ENCODE measurements at regions not wholly inside any gene's neighbourhood (a gene's known extent, or its start where the extent isn't known, plus 50 kb on each side); places are given as distances from the start of the nearest gene placed in this dataset.
"Not testable (repeated sequence)": the region's sequence is repeated elsewhere in the genome, so short reads cannot be mapped to it uniquely, and the experiment has no call there.

- not testable (repeated sequence) for H3K9ac ChIP-seq (ENCODE audit: low read depth, low read length); H3K4me1 ChIP-seq (ENCODE audit: insufficient read depth, low read length); H3K27me3 ChIP-seq (ENCODE audit: insufficient read depth, low read length); H3K36me3 ChIP-seq (ENCODE audit: insufficient read depth, low read length); H3K4me3 ChIP-seq (ENCODE audit: low read length); H3K27ac ChIP-seq (ENCODE audit: low read depth, low read length); H3K9me3 ChIP-seq (ENCODE audit: insufficient read depth, low read depth, low read length)
- WGBS = no CpG with 5 or more reads among the region's 1 CpG
Observed at GRCh38 chr5:21336478-21336877, 1348.5 kb upstream of the CDH18 start.

- not testable (repeated sequence) for H3K4me1 ChIP-seq (ENCODE audit: insufficient read depth, low read length); H3K4me3 ChIP-seq (ENCODE audit: low read length); H3K9ac ChIP-seq (ENCODE audit: low read depth, low read length); H3K27me3 ChIP-seq (ENCODE audit: insufficient read depth, low read length); H3K9me3 ChIP-seq (ENCODE audit: insufficient read depth, low read depth, low read length); H3K27ac ChIP-seq (ENCODE audit: low read depth, low read length); H3K36me3 ChIP-seq (ENCODE audit: insufficient read depth, low read length)
- 98% methylated on average over 3 of the region's 3 CpGs for WGBS
Observed at GRCh38 chr5:21315376-21315775, 1327.4 kb upstream of the CDH18 start.

GRCh38 chr5:21301205-21301604 is 1313.2 kb upstream of the CDH18 start:
- H3K27ac ChIP-seq (ENCODE audit: low read depth, low read length); H3K36me3 ChIP-seq (ENCODE audit: insufficient read depth, low read length); H3K9me3 ChIP-seq (ENCODE audit: insufficient read depth, low read depth, low read length); H3K4me1 ChIP-seq (ENCODE audit: insufficient read depth, low read length); H3K4me3 ChIP-seq (ENCODE audit: low read length); H3K27me3 ChIP-seq (ENCODE audit: insufficient read depth, low read length); H3K9ac ChIP-seq (ENCODE audit: low read depth, low read length): not testable (repeated sequence)

- H3K9me3 ChIP-seq (ENCODE audit: insufficient read depth, low read depth, low read length); H3K36me3 ChIP-seq (ENCODE audit: insufficient read depth, low read length); H3K4me3 ChIP-seq (ENCODE audit: low read length); H3K9ac ChIP-seq (ENCODE audit: low read depth, low read length); H3K27ac ChIP-seq (ENCODE audit: low read depth, low read length); H3K4me1 ChIP-seq (ENCODE audit: insufficient read depth, low read length); H3K27me3 ChIP-seq (ENCODE audit: insufficient read depth, low read length): not testable (repeated sequence)
- WGBS = 88% methylated on average over 2 of the region's 2 CpGs
Observed at GRCh38 chr5:21274361-21274760, 1286.4 kb upstream of the CDH18 start.

- no peaks in the 10 kb centered on the region for H3K4me1 ChIP-seq (ENCODE audit: insufficient read depth, low read length)
- H3K9ac ChIP-seq (ENCODE audit: low read depth, low read length) = no peak overlapping the region
- H3K27me3 ChIP-seq (ENCODE audit: insufficient read depth, low read length) = no peaks in the 10 kb centered on the region
- no peak overlapping the region for H3K27ac ChIP-seq (ENCODE audit: low read depth, low read length)
- H3K36me3 ChIP-seq (ENCODE audit: insufficient read depth, low read length) = no peaks in the 10 kb centered on the region
- H3K4me3 ChIP-seq (ENCODE audit: low read length) = no peak overlapping the region
- 93% methylated on average over 1 of the region's 2 CpGs for WGBS
- H3K9me3 ChIP-seq (ENCODE audit: insufficient read depth, low read depth, low read length) = peaks cover 5% of the 10 kb centered on the region; the same call in 1 of the 2 replicates
Observed at GRCh38 chr5:21263361-21263760, 1275.4 kb upstream of the CDH18 start.

- H3K9me3 ChIP-seq (ENCODE audit: insufficient read depth, low read depth, low read length) = peaks cover 10% of the 10 kb centered on the region; the same call in 1 of the 2 replicates
- H3K27ac ChIP-seq (ENCODE audit: low read depth, low read length) = no peak overlapping the region
- H3K36me3 ChIP-seq (ENCODE audit: insufficient read depth, low read length) = no peaks in the 10 kb centered on the region
- no peaks in the 10 kb centered on the region for H3K27me3 ChIP-seq (ENCODE audit: insufficient read depth, low read length)
- H3K4me1 ChIP-seq (ENCODE audit: insufficient read depth, low read length) = no peaks in the 10 kb centered on the region
- H3K9ac ChIP-seq (ENCODE audit: low read depth, low read length) = no peak overlapping the region
- H3K4me3 ChIP-seq (ENCODE audit: low read length) = no peak overlapping the region
- 97% methylated on average over 3 of the region's 3 CpGs for WGBS
Observed at GRCh38 chr5:21254161-21254560, 1266.2 kb upstream of the CDH18 start.

GRCh38 chr5:21244982-21245381 is 1257.0 kb upstream of the CDH18 start:
- Histone ChIP-seq H3K27ac (ENCODE audit: low read depth, low read length) (no peak overlapping the region), H3K36me3 (ENCODE audit: insufficient read depth, low read length) (no peaks in the 10 kb centered on the region), H3K4me3 (ENCODE audit: low read length) (no peak overlapping the region), H3K9ac (ENCODE audit: low read depth, low read length) (no peak overlapping the region), H3K4me1 (ENCODE audit: insufficient read depth, low read length) (peaks cover 8% of the 10 kb centered on the region; the same call in 1 of the 2 replicates), H3K9me3 (ENCODE audit: insufficient read depth, low read depth, low read length) (no peaks in the 10 kb centered on the region), H3K27me3 (ENCODE audit: insufficient read depth, low read length) (no peaks in the 10 kb centered on the region)
- 33% methylated on average over 3 of the region's 3 CpGs for WGBS

- no peaks in the 10 kb centered on the region for H3K9me3 ChIP-seq (ENCODE audit: insufficient read depth, low read depth, low read length)
- H3K27ac ChIP-seq (ENCODE audit: low read depth, low read length) = no peak overlapping the region
- no peaks in the 10 kb centered on the region for H3K36me3 ChIP-seq (ENCODE audit: insufficient read depth, low read length)
- no peak overlapping the region for H3K4me3 ChIP-seq (ENCODE audit: low read length)
- no peaks in the 10 kb centered on the region for H3K4me1 ChIP-seq (ENCODE audit: insufficient read depth, low read length)
- 93% methylated on average over 4 of the region's 4 CpGs for WGBS
- H3K27me3 ChIP-seq (ENCODE audit: insufficient read depth, low read length) = no peaks in the 10 kb centered on the region
- no peak overlapping the region for H3K9ac ChIP-seq (ENCODE audit: low read depth, low read length)
Observed at GRCh38 chr5:21238786-21239185, 1250.8 kb upstream of the CDH18 start.

DNA sequence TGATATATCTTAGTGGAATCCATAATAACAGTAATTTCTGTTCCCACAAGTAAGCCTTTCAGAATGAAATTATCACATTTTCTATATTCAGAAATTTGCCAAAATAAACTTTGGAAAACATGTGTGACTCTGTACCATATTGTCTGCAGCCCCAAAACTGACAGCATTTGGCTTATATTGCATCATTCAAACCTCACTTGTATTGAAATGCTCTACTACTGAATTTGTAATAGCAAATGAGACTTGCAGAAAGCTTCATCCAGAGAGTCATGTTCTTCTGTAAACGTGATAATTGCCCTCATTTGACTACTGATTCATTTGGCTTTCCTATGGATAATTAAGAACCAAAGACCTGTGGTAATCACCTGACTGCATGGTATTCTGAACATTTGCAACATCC is 1249.5 kb upstream of the CDH18 start:
- Histone ChIP-seq H3K27me3 (ENCODE audit: insufficient read depth, low read length) (no peaks in the 10 kb centered on the region), H3K36me3 (ENCODE audit: insufficient read depth, low read length) (no peaks in the 10 kb centered on the region), H3K4me3 (ENCODE audit: low read length) (no peak overlapping the region), H3K27ac (ENCODE audit: low read depth, low read length) (no peak overlapping the region), H3K9me3 (ENCODE audit: insufficient read depth, low read depth, low read length) (no peaks in the 10 kb centered on the region), H3K9ac (ENCODE audit: low read depth, low read length) (no peak overlapping the region), H3K4me1 (ENCODE audit: insufficient read depth, low read length) (no peaks in the 10 kb centered on the region)
- 67% methylated on average over 1 of the region's 1 CpG for WGBS

- Histone ChIP-seq H3K36me3 (ENCODE audit: insufficient read depth, low read length) (no peaks in the 10 kb centered on the region), H3K9ac (ENCODE audit: low read depth, low read length) (no peak overlapping the region), H3K27me3 (ENCODE audit: insufficient read depth, low read length) (no peaks in the 10 kb centered on the region), H3K4me3 (ENCODE audit: low read length) (no peak overlapping the region), H3K27ac (ENCODE audit: low read depth, low read length) (no peak overlapping the region), H3K4me1 (ENCODE audit: insufficient read depth, low read length) (no peaks in the 10 kb centered on the region), H3K9me3 (ENCODE audit: insufficient read depth, low read depth, low read length) (no peaks in the 10 kb centered on the region)
- WGBS = 95% methylated on average over 2 of the region's 2 CpGs
Observed at GRCh38 chr5:21236971-21237427, 1249.0 kb upstream of the CDH18 start.

- Histone ChIP-seq H3K4me3 (ENCODE audit: low read length) (no peak overlapping the region), H3K9me3 (ENCODE audit: insufficient read depth, low read depth, low read length) (no peaks in the 10 kb centered on the region), H3K27me3 (ENCODE audit: insufficient read depth, low read length) (no peaks in the 10 kb centered on the region), H3K36me3 (ENCODE audit: insufficient read depth, low read length) (no peaks in the 10 kb centered on the region), H3K27ac (ENCODE audit: low read depth, low read length) (no peak overlapping the region), H3K4me1 (ENCODE audit: insufficient read depth, low read length) (no peaks in the 10 kb centered on the region), H3K9ac (ENCODE audit: low read depth, low read length) (no peak overlapping the region)
- WGBS = 100% methylated on average over 1 of the region's 1 CpG
Observed at GRCh38 chr5:21236104-21236503, 1248.1 kb upstream of the CDH18 start.

DNA sequence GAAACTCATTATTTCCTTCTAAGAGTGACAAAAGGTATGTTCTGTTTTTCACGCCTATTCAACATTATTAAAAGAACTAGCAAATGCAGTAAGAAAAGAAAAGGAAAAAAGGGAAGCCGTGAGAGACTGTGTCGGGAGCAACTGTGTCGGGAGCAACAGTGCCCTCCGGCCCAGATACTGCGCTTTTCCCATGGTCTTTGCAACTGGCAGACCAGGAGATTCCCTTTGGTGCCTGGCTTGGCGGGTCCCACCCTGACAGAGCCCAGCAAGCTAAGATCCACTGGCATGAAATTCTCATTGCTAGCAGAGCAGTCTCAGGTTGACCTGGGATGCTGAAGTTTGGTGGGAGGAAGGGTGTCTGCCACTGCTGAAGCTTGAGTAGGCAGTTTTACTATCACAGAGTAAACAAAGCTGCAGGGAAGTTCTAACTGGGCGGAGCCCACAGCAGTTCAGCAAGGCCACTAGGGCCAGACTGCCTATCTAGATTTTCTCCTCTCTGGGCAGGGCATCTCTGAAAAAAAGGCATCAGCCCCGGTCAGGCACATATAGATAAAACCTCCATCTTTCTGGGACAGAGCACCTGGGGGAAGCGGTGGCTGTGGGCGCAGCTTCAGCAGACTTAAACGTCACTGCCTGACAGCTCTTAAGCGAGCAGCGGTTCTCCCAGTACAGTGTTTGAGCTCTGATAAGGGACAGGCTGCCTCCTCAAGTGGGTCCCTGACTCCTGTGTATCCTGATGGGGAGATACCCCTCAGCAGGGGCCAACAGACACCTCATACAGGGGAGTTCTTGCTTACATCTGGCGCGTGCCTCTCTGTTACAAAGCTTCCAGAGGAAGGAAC is 1237.4 kb upstream of the CDH18 start:
- no peaks in the 10 kb centered on the region for H3K9me3 ChIP-seq (ENCODE audit: insufficient read depth, low read depth, low read length)
- H3K4me3 ChIP-seq (ENCODE audit: low read length) = no peak overlapping the region
- H3K9ac ChIP-seq (ENCODE audit: low read depth, low read length) = no peak overlapping the region
- WGBS = 91% methylated on average over 16 of the region's 16 CpGs
- H3K27me3 ChIP-seq (ENCODE audit: insufficient read depth, low read length) = no peaks in the 10 kb centered on the region
- no peak overlapping the region for H3K27ac ChIP-seq (ENCODE audit: low read depth, low read length)
- no peaks in the 10 kb centered on the region for H3K4me1 ChIP-seq (ENCODE audit: insufficient read depth, low read length)
- H3K36me3 ChIP-seq (ENCODE audit: insufficient read depth, low read length) = no peaks in the 10 kb centered on the region
